ENCODE measurements at regions not wholly inside any gene's neighbourhood (a gene's known extent, or its start where the extent isn't known, plus 50 kb on each side); places are given as distances from the start of the nearest gene placed in this dataset.

DNA sequence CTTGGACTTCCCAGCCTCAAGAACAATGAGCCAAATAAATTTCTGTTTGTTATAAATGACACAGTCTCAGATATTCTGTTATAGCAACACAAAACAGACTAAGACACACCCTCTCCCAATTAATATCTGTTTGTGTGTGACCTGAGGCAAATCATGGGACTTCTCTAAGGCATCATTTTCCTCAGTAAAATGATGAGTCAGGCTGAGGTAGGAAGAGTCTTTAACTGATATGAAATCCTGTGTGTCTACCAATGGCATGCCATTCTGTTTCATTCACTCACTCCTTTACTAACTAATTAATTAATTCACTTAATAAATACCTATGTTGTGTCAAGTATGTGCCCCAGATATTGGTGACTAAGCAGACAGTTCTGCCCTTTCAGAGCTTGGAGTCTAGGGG lies 258.4 kb upstream of the CRY1 start:
- no peak for DNase-seq (ENCODE audit: low spot score)
- no peaks in the 10 kb centered on the region for H4K20me1 ChIP-seq (ENCODE audit: insufficient read depth, low read length)
- intact Hi-C loops (cut with micrococcal nuclease; ENCODE audit: unreplicated experiment) = no loop called here
- no peak overlapping the region for H3K27ac ChIP-seq (ENCODE audit: low read depth, low read length, poor library complexity, severe bottlenecking)
- no peak overlapping the region for H3K4me2 ChIP-seq (ENCODE audit: low read length)
- no peaks in the 10 kb centered on the region for H3K9me2 ChIP-seq (ENCODE audit: insufficient read depth, low read length)
- no peaks in the 10 kb centered on the region for H3K36me3 ChIP-seq (ENCODE audit: insufficient read depth, low read length)
- no peaks in the 10 kb centered on the region for H3K79me2 ChIP-seq (ENCODE audit: insufficient read depth, low read depth, low read length)
- POLR2A ChIA-PET = no interaction called here
- no peaks in the 10 kb centered on the region for H3K9me3 ChIP-seq (ENCODE audit: low read length)
- no peak overlapping the region for H3K4me3 ChIP-seq (ENCODE audit: low read depth, low read length, poor library complexity, severe bottlenecking)
- no peak for TF ChIP-seq EZH2phosphoT487 (IDR thresholded peaks at IDR 0.05; ENCODE audit: borderline replicate concordance, low read depth, low read length)
- TF ChIP-seq, protein P1, sequence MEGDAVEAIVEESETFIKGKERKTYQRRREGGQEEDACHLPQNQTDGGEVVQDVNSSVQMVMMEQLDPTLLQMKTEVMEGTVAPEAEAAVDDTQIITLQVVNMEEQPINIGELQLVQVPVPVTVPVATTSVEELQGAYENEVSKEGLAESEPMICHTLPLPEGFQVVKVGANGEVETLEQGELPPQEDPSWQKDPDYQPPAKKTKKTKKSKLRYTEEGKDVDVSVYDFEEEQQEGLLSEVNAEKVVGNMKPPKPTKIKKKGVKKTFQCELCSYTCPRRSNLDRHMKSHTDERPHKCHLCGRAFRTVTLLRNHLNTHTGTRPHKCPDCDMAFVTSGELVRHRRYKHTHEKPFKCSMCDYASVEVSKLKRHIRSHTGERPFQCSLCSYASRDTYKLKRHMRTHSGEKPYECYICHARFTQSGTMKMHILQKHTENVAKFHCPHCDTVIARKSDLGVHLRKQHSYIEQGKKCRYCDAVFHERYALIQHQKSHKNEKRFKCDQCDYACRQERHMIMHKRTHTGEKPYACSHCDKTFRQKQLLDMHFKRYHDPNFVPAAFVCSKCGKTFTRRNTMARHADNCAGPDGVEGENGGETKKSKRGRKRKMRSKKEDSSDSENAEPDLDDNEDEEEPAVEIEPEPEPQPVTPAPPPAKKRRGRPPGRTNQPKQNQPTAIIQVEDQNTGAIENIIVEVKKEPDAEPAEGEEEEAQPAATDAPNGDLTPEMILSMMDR (conservative IDR thresholded peaks at IDR 0.05; ENCODE audit: low read length) = no peak
- no peaks in the 10 kb centered on the region for H3K4me1 ChIP-seq (ENCODE audit: insufficient read depth, low read length, poor library complexity, severe bottlenecking)
- no peak overlapping the region for H2AFZ ChIP-seq (ENCODE audit: low read length)
- no TSS peak for BruUV-seq (replicated peaks)
- CTCF ChIA-PET (ENCODE audit: unreplicated experiment) = no interaction called here

DNA sequence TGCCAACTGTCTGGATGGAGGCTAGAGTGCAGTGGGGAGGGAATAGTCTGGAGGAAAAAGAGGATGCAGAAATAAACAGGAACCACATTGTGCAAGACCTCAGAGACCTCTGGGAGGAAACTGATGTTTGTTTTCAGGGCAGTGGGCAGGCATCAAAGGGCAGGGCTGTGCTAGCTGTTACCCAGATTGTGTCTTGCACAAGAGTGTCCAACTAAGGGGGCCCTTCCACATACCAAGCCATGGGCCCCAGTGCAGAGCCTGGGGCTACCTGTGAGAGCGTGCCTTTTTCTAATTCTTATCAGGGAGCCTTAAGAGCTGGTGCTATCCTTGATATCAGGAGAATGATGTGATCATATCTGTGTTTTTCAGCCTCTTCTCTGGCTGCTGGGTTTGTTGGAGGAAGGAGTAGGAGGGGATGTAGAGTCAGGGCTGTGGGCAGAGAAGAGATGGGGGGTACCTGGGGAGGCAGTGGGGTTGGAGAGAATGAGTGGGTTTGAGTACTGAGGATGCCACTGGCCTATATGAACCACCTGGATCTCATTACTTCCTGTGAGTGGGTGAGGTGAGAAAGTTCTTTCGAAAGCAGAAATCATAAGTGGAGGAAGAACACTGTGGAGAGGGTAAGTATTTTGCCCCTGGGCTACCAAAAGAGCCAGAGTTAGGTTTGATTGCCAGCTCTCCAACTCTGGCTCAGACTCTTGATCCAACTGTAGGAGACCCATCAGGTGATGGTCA lies 259.2 kb upstream of the CRY1 start:
- Histone ChIP-seq H3K27ac (ENCODE audit: low read depth, low read length, poor library complexity, severe bottlenecking) (no peak overlapping the region), H3K4me1 (ENCODE audit: insufficient read depth, low read length, poor library complexity, severe bottlenecking) (no peaks in the 10 kb centered on the region), H3K9me3 (ENCODE audit: low read length) (no peaks in the 10 kb centered on the region), H3K79me2 (ENCODE audit: insufficient read depth, low read depth, low read length) (no peaks in the 10 kb centered on the region), H3K4me2 (ENCODE audit: low read length) (no peak overlapping the region), H3K4me3 (ENCODE audit: low read depth, low read length, poor library complexity, severe bottlenecking) (no peak overlapping the region), H2AFZ (ENCODE audit: low read length) (no peak overlapping the region), H3K9me2 (ENCODE audit: insufficient read depth, low read length) (no peaks in the 10 kb centered on the region), H4K20me1 (ENCODE audit: insufficient read depth, low read length) (no peaks in the 10 kb centered on the region), H3K36me3 (ENCODE audit: insufficient read depth, low read length) (no peaks in the 10 kb centered on the region)
- no peak for TF ChIP-seq EZH2phosphoT487 (IDR thresholded peaks at IDR 0.05; ENCODE audit: borderline replicate concordance, low read depth, low read length)
- TF ChIP-seq, protein P1 (conservative IDR thresholded peaks at IDR 0.05; ENCODE audit: low read length) = no peak
- DNase-seq (ENCODE audit: low spot score) = no peak
- BruUV-seq (replicated peaks) = no TSS peak
- CTCF ChIA-PET (ENCODE audit: unreplicated experiment) = no interaction called here
- POLR2A ChIA-PET = no interaction called here
- intact Hi-C loops (cut with micrococcal nuclease; ENCODE audit: unreplicated experiment) = no loop called here

DNA sequence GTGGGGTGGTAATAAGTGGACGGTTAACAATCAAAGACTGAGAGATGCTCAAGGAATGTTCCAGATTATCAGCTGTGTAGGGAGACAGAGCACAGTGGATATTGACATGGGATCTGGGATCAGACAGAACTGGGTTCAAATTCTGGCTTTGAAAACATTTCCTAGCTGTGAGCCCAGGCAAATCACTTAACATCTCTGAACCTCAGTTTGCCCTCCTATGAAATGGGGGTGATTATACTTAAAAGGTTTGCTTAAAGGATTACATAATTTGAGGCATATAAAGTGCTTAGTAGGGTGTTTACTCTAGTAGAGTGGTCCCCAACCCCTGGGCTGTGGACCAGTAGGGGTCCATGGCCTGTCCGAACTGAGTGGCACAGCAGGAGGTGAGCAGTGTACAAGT lies 260.0 kb upstream of the CRY1 start:
- no peak overlapping the region for H3K27ac ChIP-seq (ENCODE audit: low read depth, low read length, poor library complexity, severe bottlenecking)
- no peak overlapping the region for H2AFZ ChIP-seq (ENCODE audit: low read length)
- BruUV-seq (replicated peaks) = no TSS peak
- TF ChIP-seq, protein P1 (conservative IDR thresholded peaks at IDR 0.05; ENCODE audit: low read length) = no peak
- TF ChIP-seq EZH2phosphoT487 (IDR thresholded peaks at IDR 0.05; ENCODE audit: borderline replicate concordance, low read depth, low read length) = no peak
- no peak overlapping the region for H3K4me3 ChIP-seq (ENCODE audit: low read depth, low read length, poor library complexity, severe bottlenecking)
- H3K4me2 ChIP-seq (ENCODE audit: low read length) = no peak overlapping the region
- CTCF ChIA-PET (ENCODE audit: unreplicated experiment) = no interaction called here
- H3K9me3 ChIP-seq (ENCODE audit: low read length) = no peaks in the 10 kb centered on the region
- H3K79me2 ChIP-seq (ENCODE audit: insufficient read depth, low read depth, low read length) = no peaks in the 10 kb centered on the region
- intact Hi-C loops (cut with micrococcal nuclease; ENCODE audit: unreplicated experiment) = no loop called here
- H3K9me2 ChIP-seq (ENCODE audit: insufficient read depth, low read length) = no peaks in the 10 kb centered on the region
- H4K20me1 ChIP-seq (ENCODE audit: insufficient read depth, low read length) = no peaks in the 10 kb centered on the region
- DNase-seq (ENCODE audit: low spot score) = no peak
- H3K36me3 ChIP-seq (ENCODE audit: insufficient read depth, low read length) = no peaks in the 10 kb centered on the region
- H3K4me1 ChIP-seq (ENCODE audit: insufficient read depth, low read length, poor library complexity, severe bottlenecking) = no peaks in the 10 kb centered on the region
- POLR2A ChIA-PET = no interaction called here
